ENCODE measurements at regions not wholly inside any gene's neighbourhood (a gene's known extent, or its start where the extent isn't known, plus 50 kb on each side); places are given as distances from the start of the nearest gene placed in this dataset.

DNA sequence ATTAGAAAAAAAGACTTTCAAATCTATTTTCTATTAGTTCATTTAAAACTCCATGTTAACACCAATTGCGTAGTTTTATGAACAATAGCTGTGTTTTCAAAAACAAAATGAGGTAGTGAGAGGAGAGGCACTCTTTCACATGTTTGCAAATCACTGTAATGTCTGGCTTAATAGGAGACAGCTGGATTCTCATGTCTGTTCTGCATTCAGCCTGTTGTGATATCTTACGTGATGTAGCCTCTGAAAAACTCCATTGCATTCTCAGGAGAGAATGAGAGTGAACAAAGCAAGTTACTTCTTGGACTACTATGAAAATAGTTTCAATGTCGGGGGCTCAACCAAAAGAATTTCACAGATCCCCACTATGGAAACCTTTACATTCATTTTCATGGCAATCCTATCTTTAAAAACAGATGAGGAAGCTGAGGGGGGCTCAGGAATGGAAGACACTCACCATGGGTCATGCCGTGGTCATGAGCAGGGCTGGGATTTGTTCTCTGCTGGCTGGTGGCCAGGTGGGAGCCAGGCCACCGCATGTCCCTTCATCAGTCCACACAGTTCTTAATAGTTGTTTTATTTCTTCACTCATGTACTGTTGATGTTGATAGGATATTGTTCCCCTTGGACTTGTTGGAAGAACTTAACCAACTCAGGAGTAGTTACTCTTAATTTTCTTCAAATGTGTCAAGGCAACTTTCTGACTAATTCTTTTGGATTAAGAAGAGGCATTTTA is 346.2 kb upstream of the FAR2 start:
- TF ChIP-seq, protein P1, sequence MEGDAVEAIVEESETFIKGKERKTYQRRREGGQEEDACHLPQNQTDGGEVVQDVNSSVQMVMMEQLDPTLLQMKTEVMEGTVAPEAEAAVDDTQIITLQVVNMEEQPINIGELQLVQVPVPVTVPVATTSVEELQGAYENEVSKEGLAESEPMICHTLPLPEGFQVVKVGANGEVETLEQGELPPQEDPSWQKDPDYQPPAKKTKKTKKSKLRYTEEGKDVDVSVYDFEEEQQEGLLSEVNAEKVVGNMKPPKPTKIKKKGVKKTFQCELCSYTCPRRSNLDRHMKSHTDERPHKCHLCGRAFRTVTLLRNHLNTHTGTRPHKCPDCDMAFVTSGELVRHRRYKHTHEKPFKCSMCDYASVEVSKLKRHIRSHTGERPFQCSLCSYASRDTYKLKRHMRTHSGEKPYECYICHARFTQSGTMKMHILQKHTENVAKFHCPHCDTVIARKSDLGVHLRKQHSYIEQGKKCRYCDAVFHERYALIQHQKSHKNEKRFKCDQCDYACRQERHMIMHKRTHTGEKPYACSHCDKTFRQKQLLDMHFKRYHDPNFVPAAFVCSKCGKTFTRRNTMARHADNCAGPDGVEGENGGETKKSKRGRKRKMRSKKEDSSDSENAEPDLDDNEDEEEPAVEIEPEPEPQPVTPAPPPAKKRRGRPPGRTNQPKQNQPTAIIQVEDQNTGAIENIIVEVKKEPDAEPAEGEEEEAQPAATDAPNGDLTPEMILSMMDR (IDR thresholded peaks at IDR 0.05; ENCODE audit: low read depth, low read length): no peak
- H3K4me3 ChIP-seq (replicated peaks in 1 of 2; ENCODE audit: low read depth in 2 of 2, low read length in 2 of 2): no peak overlapping the region
- DNase-seq (ENCODE audit: low read depth in 2 of 2): no peak

DNA sequence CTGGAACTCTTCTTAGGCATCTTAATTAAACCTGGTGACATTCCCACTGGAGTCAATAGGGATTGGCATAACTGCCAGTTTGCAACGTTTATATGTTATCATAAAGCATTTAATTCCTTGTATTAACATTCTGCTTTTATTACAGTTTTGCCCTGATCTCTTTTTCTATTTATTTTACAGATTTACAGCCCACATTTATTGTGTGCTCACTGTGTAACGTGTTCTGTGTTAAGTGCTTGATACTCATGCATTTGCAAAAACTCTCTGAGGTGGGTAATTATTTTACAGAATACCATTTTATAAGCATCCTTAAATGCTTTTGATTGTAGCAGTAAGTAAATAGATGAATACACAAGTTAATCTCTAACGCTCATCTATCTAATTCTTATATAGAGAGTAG is 341.5 kb upstream of the FAR2 start:
- H3K4me3 ChIP-seq (replicated peaks in 1 of 2; ENCODE audit: low read depth in 2 of 2, low read length in 2 of 2): no peak overlapping the region
- no peak for DNase-seq (ENCODE audit: low read depth in 2 of 2)
- TF ChIP-seq, protein P1 (IDR thresholded peaks at IDR 0.05; ENCODE audit: low read depth, low read length): no peak

DNA sequence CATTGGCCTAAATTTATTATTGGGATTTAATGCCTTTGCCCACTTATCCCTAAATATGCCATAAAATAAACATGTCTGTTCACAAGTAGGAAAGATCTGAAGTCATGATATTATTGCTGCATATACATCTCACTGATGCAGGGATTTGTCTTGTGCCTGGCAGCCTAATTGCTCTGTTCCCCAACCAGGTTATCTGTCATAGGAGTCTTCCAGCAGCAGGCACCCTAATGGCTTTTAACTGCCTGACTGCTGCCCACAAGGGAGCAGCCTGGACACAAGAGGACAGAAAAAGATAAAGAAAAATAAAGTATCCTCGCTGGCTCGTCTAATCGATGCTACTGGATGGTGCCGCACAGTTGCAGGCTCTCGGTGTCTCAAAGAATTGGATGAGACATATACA is 337.6 kb upstream of the FAR2 start:
- TF ChIP-seq, protein P1 (IDR thresholded peaks at IDR 0.05; ENCODE audit: low read depth, low read length): no peak
- H3K4me3 ChIP-seq (replicated peaks in 1 of 2; ENCODE audit: low read depth in 2 of 2, low read length in 2 of 2): no peak overlapping the region
- DNase-seq (ENCODE audit: low read depth in 2 of 2): no peak

DNA sequence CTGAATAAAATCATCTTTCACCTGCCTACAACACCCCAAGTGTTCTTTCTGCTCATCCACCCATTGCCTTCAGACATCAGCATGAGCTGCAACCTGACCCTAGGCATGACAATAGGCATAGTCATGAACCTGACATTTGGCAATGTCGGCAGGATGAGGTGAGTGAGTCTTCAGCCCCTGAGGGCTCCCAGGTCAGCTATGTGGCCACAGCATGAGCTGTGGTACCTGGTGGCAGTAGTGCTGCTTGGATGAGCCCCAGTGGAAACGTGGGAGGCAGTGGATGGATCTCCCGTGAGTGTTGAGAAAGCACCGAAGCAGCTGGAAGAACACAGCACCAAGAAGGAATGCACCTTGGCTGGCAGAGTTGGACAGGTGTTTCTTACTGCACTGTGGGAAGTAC is 334.8 kb upstream of the FAR2 start:
- no peak overlapping the region for H3K4me3 ChIP-seq (replicated peaks in 1 of 2; ENCODE audit: low read depth in 2 of 2, low read length in 2 of 2)
- TF ChIP-seq, protein P1 (IDR thresholded peaks at IDR 0.05; ENCODE audit: low read depth, low read length): no peak
- no peak for DNase-seq (ENCODE audit: low read depth in 2 of 2)

DNA sequence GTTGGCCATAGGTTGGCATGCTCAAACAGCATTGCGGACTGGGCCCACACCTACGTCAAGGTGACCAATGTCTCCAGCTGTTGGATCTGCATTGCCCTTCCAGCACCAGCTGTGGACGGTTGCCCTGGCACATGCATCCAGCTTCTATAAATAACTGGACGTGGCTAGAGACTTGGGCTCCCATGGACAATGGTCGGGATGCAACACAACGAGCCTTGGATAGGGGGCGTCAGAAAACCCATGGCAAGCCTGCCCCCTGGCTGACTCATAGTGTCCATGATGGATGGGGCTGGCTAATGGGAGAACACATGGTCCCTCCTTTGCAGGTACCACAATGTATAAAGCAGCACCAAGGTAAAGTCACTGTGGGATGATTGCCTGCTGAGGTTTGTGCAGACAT is 331.6 kb upstream of the FAR2 start:
- no peak for DNase-seq (ENCODE audit: low read depth in 2 of 2)
- TF ChIP-seq, protein P1 (IDR thresholded peaks at IDR 0.05; ENCODE audit: low read depth, low read length): no peak
- no peak overlapping the region for H3K4me3 ChIP-seq (replicated peaks in 1 of 2; ENCODE audit: low read depth in 2 of 2, low read length in 2 of 2)

DNA sequence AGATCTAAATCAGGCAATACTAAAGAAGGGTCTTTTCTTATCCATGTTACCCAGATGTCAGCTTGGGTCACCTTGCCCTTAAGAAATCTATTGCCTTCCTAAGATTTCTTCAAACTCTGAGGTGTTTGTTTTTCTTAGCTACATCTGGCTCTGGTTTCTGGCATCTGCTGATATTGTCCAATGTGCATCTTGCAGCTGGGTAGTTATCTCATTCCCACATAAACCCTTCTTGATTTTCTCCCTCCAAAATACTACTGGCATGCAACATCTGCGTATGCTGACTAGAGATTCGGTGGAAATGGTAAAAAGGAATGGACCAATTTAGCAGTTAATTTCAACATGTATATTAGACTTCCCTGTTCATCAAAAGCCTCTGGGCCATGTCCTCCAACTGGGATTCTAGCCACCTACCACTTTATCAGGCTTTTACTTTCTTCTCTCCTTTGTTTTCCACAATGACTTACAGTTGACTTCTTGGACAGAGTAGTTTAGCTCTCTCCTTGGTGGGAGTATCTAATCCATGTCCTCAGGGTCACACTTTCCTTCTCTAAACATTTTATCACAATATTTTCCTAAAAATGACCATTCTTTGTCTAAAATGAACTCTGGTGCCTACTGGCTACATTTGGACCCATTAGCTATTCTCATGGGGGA is 324.8 kb upstream of the FAR2 start:
- DNase-seq (ENCODE audit: low read depth in 2 of 2): no peak
- H3K4me3 ChIP-seq (replicated peaks in 1 of 2; ENCODE audit: low read depth in 2 of 2, low read length in 2 of 2): no peak overlapping the region
- TF ChIP-seq, protein P1 (IDR thresholded peaks at IDR 0.05; ENCODE audit: low read depth, low read length): no peak
